Ovary (tissue), 3 donors: ENCODE measurements at regions not wholly inside any gene's neighbourhood (a gene's known extent, or its start where the extent isn't known, plus 50 kb on each side); places are given as distances from the start of the nearest gene placed in this dataset.

ENCODE experiments used
- EP300 ChIP-seq: sonication (generic); formaldehyde crosslinking; IDR thresholded peaks from one replicate; pipeline ENCODE4 v1.6.1; 2017; ENCODE audit warnings: antibody characterized with exemption
- POLR2A ChIP-seq: fragments of 450-650 bp; IDR thresholded peaks from one replicate; pipeline ENCODE4 v1.6.1; 2017; ENCODE audit warnings: antibody characterized with exemption, mild to moderate bottlenecking, moderate library complexity
- TF ChIP-seq, protein P1 (sequence below), 3 donors: fragments of 450-650 bp in 2 of 3; fragments of 200-600 bp in 1 of 3; IDR thresholded peaks; one replicate each; pipeline versions ENCODE4 v1.5.1 to v1.8.0; 2016 to 2022; ENCODE audit warnings: antibody characterized with exemption in 3 of 3, mild to moderate bottlenecking in 1 of 3
- donor health status: DM: no; HTN: no; CAD: no.

DNA sequence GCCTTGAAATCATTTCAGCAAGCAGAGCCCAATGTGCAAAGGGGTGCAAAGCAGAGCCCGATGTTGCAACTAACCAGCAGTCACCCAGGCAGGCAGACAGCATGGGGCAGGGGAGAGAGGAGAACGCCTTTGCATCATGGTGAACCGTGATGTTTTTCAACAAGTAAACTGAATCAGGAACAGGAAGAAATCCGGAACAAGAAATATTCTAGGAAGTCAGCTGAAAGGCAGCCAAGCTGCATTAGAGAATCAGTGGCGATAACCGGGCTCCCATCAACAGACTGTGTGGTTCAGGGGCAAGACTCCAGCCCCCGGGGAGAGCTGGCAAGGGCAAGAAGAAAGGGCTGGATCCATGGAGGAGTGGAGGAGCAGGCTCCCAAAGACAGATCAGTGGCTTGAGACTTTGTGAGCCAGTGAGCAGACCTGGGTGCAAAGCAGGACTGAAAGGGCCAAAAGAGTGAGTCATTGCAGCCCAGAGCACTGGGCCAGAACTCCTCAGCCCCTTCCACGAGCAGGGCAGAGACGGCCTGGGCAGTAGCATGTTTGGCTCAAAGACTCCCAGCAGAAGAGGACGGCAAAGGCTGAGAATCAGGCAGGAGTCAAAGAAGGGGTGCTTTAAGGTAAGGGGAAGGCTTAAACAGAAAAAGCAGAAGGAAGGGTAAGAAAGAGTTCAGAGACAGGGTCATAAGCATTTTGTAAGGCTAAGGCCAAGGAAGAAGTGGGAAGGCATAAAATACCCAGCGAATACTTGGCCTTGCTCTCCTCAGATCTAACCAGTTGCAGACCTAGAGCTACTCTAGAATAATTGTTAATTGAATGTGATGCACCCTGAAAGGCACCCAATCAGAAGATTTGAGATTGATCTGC, 155.0 kb downstream of the SETD4 start:
- TF ChIP-seq, protein P1, sequence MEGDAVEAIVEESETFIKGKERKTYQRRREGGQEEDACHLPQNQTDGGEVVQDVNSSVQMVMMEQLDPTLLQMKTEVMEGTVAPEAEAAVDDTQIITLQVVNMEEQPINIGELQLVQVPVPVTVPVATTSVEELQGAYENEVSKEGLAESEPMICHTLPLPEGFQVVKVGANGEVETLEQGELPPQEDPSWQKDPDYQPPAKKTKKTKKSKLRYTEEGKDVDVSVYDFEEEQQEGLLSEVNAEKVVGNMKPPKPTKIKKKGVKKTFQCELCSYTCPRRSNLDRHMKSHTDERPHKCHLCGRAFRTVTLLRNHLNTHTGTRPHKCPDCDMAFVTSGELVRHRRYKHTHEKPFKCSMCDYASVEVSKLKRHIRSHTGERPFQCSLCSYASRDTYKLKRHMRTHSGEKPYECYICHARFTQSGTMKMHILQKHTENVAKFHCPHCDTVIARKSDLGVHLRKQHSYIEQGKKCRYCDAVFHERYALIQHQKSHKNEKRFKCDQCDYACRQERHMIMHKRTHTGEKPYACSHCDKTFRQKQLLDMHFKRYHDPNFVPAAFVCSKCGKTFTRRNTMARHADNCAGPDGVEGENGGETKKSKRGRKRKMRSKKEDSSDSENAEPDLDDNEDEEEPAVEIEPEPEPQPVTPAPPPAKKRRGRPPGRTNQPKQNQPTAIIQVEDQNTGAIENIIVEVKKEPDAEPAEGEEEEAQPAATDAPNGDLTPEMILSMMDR (IDR thresholded peaks at IDR 0.05), result no peak
- no peak for TF ChIP-seq POLR2A
- no peak for TF ChIP-seq EP300
